K562 (cell line): ENCODE measurements at regions not wholly inside any gene's neighbourhood (a gene's known extent, or its start where the extent isn't known, plus 50 kb on each side); places are given as distances from the start of the nearest gene placed in this dataset.

Experiments used
- CBX1 ChIP-seq: sonication (generic); IDR thresholded peaks from 2 replicates; pipeline ENCODE4 v1.6.1; 2016; ENCODE audit warnings: antibody characterized with exemption, low read depth, mild to moderate bottlenecking
- CBX3 ChIP-seq, 2 experiments: IDR thresholded peaks; 1 replicate in 1 of 2; 2 replicates in 1 of 2; pipeline ENCODE4 v1.6.1; 2012; ENCODE audit warnings: inconsistent platforms in 2 of 2, low read length in 2 of 2, borderline replicate concordance in 1 of 2, control low read depth in 1 of 2
- CBX8 ChIP-seq: fragments of 200-600 bp; sonication (generic); IDR thresholded peaks from 2 replicates; pipeline ENCODE4 v1.6.1; 2012; ENCODE audit warnings: borderline replicate concordance, mixed run types, low read depth, mild to moderate bottlenecking, moderate library complexity, mixed read lengths, low read length, control low read depth, inconsistent platforms; ENCODE audit not compliant: poor library complexity, severe bottlenecking; ENCODE audit errors: extremely low read depth
- CREB1 ChIP-seq, 2 experiments: sonication (generic) in 1 of 2; formaldehyde crosslinking in 1 of 2; IDR thresholded peaks; 2 replicates each; pipeline versions ENCODE4 v1.6.1 to v1.8.0; 2012 to 2022; ENCODE audit warnings: inconsistent platforms in 1 of 2, mild to moderate bottlenecking in 1 of 2, missing genetic modification reagents in 1 of 2, moderate library complexity in 1 of 2
- KLF6 ChIP-seq: fragments of 250-450 bp; sonication (Bioruptor Pico); IDR thresholded peaks from 2 replicates; pipeline ENCODE4 v1.4.0; 2020; ENCODE audit warnings: mild to moderate bottlenecking, moderate library complexity, borderline replicate concordance
- RFX5 ChIP-seq: IDR thresholded peaks from 2 replicates; pipeline ENCODE4 v1.6.1; 2011; ENCODE audit warnings: low read depth, mild to moderate bottlenecking, improper control_type of control experiment, low read length
- ZNF134 ChIP-seq: fragments of 250-450 bp; sonication (Bioruptor Pico); conservative IDR thresholded peaks from 2 replicates; pipeline ENCODE4 v1.4.0; 2020
- ZNF232 ChIP-seq: sonication (generic); formaldehyde crosslinking; IDR thresholded peaks from 2 replicates; pipeline ENCODE4 v1.8.0; 2022; ENCODE audit warnings: mild to moderate bottlenecking, missing genetic modification reagents
- ZNF263 ChIP-seq: sonication (generic); formaldehyde crosslinking; IDR thresholded peaks from 2 replicates; pipeline ENCODE4 v1.8.0; 2022; ENCODE audit warnings: mild to moderate bottlenecking, missing genetic modification reagents, borderline replicate concordance
- ZNF609 ChIP-seq: sonication (generic); formaldehyde crosslinking; IDR thresholded peaks from 2 replicates; pipeline ENCODE4 v1.8.1; 2023; ENCODE audit warnings: missing genetic modification reagents, mild to moderate bottlenecking, borderline replicate concordance
- TF ChIP-seq, protein P1 (sequence below): sonication (generic); formaldehyde crosslinking; IDR thresholded peaks from 2 replicates; pipeline ENCODE4 v1.8.1; 2022; ENCODE audit warnings: missing genetic modification reagents
- TF ChIP-seq, protein P2 (sequence below): fragments of 250-450 bp; sonication (Bioruptor Pico); IDR thresholded peaks from 2 replicates; pipeline ENCODE4 v1.8.0; 2021; ENCODE audit warnings: mild to moderate bottlenecking, moderate library complexity
- TF ChIP-seq, protein P3 (sequence below): fragments of 450-650 bp; formaldehyde crosslinking; IDR thresholded peaks from 2 replicates; pipeline ENCODE4 v1.4.0; 2020; ENCODE audit warnings: mild to moderate bottlenecking, moderate library complexity
- TF ChIP-seq, protein P4 (sequence below): fragments of 250-450 bp; sonication (Bioruptor Pico); IDR thresholded peaks from 2 replicates; pipeline ENCODE4 v1.4.0; 2020

- TF ChIP-seq, protein P1, sequence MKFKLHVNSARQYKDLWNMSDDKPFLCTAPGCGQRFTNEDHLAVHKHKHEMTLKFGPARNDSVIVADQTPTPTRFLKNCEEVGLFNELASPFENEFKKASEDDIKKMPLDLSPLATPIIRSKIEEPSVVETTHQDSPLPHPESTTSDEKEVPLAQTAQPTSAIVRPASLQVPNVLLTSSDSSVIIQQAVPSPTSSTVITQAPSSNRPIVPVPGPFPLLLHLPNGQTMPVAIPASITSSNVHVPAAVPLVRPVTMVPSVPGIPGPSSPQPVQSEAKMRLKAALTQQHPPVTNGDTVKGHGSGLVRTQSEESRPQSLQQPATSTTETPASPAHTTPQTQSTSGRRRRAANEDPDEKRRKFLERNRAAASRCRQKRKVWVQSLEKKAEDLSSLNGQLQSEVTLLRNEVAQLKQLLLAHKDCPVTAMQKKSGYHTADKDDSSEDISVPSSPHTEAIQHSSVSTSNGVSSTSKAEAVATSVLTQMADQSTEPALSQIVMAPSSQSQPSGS (CRISPR knock-in tag), result no peak
- TF ChIP-seq CREB1 (IDR thresholded peaks at IDR 0.05) (no peak), CREB1 (CRISPR knock-in tag; IDR thresholded peaks at IDR 0.05) (no peak), CBX1 (no peak), CBX3 (IDR thresholded peaks at IDR 0.05; ENCODE audit: borderline replicate concordance in 1 of 2, low read length in 2 of 2) (no peak), ZNF609 (CRISPR knock-in tag) (0 out of 2 replicates have a peak, but pooled peaks have one; percentile 62), KLF6 (no peak), ZNF134 (0 out of 2 replicates have a peak, but pooled peaks have one; percentile 40), CBX8 (no peak), ZNF263 (CRISPR knock-in tag) (no peak), RFX5 (no peak), ZNF232 (no peak)
- TF ChIP-seq, protein P2, sequence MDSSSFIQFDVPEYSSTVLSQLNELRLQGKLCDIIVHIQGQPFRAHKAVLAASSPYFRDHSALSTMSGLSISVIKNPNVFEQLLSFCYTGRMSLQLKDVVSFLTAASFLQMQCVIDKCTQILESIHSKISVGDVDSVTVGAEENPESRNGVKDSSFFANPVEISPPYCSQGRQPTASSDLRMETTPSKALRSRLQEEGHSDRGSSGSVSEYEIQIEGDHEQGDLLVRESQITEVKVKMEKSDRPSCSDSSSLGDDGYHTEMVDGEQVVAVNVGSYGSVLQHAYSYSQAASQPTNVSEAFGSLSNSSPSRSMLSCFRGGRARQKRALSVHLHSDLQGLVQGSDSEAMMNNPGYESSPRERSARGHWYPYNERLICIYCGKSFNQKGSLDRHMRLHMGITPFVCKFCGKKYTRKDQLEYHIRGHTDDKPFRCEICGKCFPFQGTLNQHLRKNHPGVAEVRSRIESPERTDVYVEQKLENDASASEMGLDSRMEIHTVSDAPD (CRISPR knock-in tag), result no peak
- TF ChIP-seq, protein P3, sequence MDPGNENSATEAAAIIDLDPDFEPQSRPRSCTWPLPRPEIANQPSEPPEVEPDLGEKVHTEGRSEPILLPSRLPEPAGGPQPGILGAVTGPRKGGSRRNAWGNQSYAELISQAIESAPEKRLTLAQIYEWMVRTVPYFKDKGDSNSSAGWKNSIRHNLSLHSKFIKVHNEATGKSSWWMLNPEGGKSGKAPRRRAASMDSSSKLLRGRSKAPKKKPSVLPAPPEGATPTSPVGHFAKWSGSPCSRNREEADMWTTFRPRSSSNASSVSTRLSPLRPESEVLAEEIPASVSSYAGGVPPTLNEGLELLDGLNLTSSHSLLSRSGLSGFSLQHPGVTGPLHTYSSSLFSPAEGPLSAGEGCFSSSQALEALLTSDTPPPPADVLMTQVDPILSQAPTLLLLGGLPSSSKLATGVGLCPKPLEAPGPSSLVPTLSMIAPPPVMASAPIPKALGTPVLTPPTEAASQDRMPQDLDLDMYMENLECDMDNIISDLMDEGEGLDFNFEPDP (CRISPR knock-in tag), result no peak
- TF ChIP-seq, protein P4, sequence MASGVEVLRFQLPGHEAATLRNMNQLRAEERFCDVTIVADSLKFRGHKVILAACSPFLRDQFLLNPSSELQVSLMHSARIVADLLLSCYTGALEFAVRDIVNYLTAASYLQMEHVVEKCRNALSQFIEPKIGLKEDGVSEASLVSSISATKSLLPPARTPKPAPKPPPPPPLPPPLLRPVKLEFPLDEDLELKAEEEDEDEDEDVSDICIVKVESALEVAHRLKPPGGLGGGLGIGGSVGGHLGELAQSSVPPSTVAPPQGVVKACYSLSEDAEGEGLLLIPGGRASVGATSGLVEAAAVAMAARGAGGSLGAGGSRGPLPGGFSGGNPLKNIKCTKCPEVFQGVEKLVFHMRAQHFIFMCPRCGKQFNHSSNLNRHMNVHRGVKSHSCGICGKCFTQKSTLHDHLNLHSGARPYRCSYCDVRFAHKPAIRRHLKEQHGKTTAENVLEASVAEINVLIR, result no peak
Observed at GRCh38 chr3:167941234-167941995, 154.3 kb downstream of the GOLIM4 start (continued).
